ENCODE measurements at regions not wholly inside any gene's neighbourhood (a gene's known extent, or its start where the extent isn't known, plus 50 kb on each side); places are given as distances from the start of the nearest gene placed in this dataset.

DNA sequence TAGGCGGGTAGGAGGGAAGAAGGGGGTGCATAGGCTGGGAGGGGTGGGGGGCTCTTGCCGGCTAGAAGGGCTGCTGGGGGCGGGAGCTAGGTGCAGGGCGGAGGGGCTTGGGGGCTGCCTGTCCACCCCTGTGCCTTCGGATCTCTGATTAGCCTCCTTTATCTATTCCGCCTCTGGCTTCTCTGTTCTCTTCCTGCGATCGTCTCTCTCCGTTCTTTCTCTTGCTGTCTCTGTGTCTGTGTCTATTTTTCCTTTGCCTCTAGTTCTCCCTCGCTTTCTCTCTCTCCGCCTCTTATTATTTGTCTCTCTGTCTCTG, 166.7 kb upstream of the LHX5 start:
- no peak for TF ChIP-seq CTCF (IDR thresholded peaks at IDR 0.05; ENCODE audit: insufficient read depth, low read length, poor library complexity, severe bottlenecking)
- no peak for TF ChIP-seq EZH2phosphoT487 (conservative IDR thresholded peaks at IDR 0.05; ENCODE audit: low read length)

Measured in SU-DHL-6 (cell line).